WI38 (cell line): ENCODE measurements at regions not wholly inside any gene's neighbourhood (a gene's known extent, or its start where the extent isn't known, plus 50 kb on each side); places are given as distances from the start of the nearest gene placed in this dataset.

Source experiments
- H3K4me3 ChIP-seq: 2 replicates; pipeline ENCODE4 v1.5.1; 2011; ENCODE audit warnings: low read depth, mild to moderate bottlenecking, control low read depth, low read length
- CTCF ChIP-seq: IDR thresholded peaks from 2 replicates; pipeline ENCODE4 v1.5.1; 2012; ENCODE audit warnings: low read depth, mild to moderate bottlenecking, control low read depth, low read length

GRCh38 chr12:115135800-115136211 is 451.8 kb upstream of the TBX3 start:
- no peak for TF ChIP-seq CTCF
- H3K4me3 ChIP-seq: no peak overlapping the region

DNA sequence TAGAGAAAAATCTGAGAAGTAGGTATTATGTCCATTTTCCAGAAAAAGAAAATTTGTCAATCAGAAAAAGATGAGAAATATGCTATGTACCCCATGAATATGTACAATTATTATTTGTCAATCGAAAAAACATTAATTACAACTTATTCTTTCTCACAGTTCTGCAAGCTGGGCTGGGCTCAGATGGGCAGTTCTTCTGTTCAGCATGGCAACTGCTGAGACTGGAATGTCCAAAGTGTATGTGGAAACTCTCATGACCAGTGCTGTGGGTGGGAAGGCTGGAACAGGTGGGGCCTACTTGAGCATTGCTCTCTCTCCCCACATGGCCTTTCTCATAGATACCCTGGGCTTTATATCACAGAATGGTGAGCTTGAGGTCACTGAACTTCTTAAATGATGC is 450.3 kb upstream of the TBX3 start:
- TF ChIP-seq CTCF: no peak
- no peak overlapping the region for H3K4me3 ChIP-seq

DNA sequence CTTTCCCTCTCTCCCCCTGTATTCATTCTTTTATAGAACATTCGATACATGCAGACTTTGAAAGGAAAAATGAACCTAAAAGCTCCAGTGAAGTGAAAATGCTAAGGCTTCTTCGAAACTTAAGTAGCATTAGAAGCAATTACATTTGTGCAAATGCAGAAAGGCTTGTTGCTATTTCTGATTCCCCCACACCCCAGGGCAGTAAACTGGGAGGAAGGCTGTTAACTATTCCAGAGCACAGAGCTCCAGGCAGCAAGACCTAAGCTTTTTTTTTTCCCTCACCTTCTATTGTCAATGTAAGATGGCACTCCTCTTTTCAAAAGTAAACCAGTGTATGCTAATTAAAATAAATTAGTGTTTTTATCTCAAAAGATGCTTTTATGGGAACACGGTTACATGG is 448.9 kb upstream of the TBX3 start:
- H3K4me3 ChIP-seq: no peak overlapping the region

DNA sequence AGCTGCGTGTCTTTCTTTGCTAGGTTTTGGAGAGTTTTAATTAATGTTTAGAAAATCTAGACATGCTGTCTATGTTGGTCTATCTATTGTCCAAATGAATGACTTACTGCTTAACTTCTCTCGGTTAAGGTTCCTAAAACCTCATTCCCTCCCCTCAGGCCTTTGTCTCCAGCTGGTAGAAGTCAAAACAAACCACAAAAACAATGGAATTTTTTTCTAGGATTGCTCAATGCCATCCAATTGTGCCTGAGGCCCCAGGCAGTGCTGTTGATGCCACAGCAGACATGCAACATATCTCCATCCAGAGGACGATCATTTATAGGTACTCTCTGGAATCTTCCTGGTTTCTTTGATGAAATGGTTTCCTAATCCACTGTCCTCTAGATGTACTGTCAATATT is 448.2 kb upstream of the TBX3 start:
- no peak overlapping the region for H3K4me3 ChIP-seq
- no peak for TF ChIP-seq CTCF

More for the DNA sequence above, 448.9 kb upstream of the TBX3 start:
- TF ChIP-seq CTCF: no peak

GRCh38 chr12:115129727-115130126 is 445.8 kb upstream of the TBX3 start:
- no peak overlapping the region for H3K4me3 ChIP-seq
- TF ChIP-seq CTCF: no peak

GRCh38 chr12:115121053-115121452 is 437.1 kb upstream of the TBX3 start:
- no peak overlapping the region for H3K4me3 ChIP-seq
- TF ChIP-seq CTCF: no peak

DNA sequence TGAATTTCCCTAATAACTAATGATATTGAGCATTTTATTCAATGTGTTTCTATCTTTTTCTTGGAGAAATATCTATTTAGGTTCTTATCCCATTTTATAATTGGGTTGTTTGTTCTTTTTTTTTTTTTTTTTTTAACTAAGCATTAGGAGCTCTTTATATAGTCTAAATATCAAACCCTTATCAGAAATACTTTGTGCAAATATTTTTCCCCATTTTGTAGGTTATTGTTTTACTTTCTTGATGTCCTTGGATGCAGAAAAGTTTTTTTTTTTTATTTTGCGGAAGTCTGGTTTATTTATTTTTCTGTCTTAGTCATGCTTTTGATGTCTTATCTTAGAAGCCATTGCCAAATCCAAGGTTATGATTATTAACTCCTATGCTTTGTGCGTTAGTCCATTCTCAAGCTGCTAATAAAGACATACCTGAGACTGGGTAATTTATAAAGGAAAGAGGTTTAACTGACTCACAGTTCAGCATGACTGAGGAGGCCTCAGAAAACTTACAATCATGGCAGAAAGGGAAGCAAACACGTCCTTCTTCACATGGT is 434.3 kb upstream of the TBX3 start:
- no peak for TF ChIP-seq CTCF
- H3K4me3 ChIP-seq: no peak overlapping the region
